ENCODE measurements at regions not wholly inside any gene's neighbourhood (a gene's known extent, or its start where the extent isn't known, plus 50 kb on each side); places are given as distances from the start of the nearest gene placed in this dataset.

DNA sequence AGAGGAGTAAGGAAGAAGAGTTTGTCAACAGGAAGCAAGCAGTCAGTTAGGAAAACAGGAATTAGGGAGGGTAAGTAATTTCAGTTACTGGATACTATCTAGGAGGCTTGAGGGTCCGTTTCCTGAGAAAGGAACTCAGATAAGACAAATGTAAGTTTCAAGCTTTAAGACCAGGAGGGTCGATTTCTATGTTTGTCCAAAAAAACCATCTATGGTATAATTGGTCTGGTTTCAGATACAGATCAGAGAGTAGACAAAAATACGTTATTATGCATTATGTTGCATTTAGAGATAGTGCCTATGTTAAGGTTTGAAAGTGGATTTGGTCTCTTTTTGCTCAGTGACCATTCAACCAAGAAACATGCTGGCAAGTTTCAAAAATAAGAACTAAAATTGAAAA lies 789.6 kb upstream of the PCDH20 start:
- H3K27me3 ChIP-seq (ENCODE audit: insufficient read depth) = no peaks in the 10 kb centered on the region
- peaks cover 8% of the 10 kb centered on the region; the same call in 2 of the 3 replicates for H3K36me3 Mint-ChIP-seq (ENCODE audit: low read depth)
- H3K36me3 ChIP-seq (ENCODE audit: insufficient read depth) = no peaks in the 10 kb centered on the region
- no peaks in the 10 kb centered on the region for H3K9me2 ChIP-seq (ENCODE audit: insufficient read depth)
- no peaks in the 10 kb centered on the region for H4K20me1 ChIP-seq (replicated peaks; ENCODE audit: insufficient read depth)
- peaks cover 13% of the 10 kb centered on the region; the same call in 2 of the 3 replicates for H3K9me3 Mint-ChIP-seq
- ATAC-seq (no peak), DNase-seq (ENCODE audit: low spot score) (no peak)
- H3K4me1 ChIP-seq (ENCODE audit: insufficient read depth) = peaks cover 8% of the 10 kb centered on the region; the same call in 1 of the 2 replicates
- H3K4me2 ChIP-seq = no peak overlapping the region
- H3K4me3 Mint-ChIP-seq = no peak overlapping the region
- peaks cover 8% of the 10 kb centered on the region; the same call in 2 of the 3 replicates for H3K4me1 Mint-ChIP-seq
- no peak overlapping the region for H3K27ac ChIP-seq (ENCODE audit: low read depth)
- H2AFZ ChIP-seq = no peak overlapping the region
- no peak for TF ChIP-seq ZNF114 (CRISPR knock-in tag; IDR thresholded peaks at IDR 0.05)
- no peak for TF ChIP-seq EZH2phosphoT487 (IDR thresholded peaks at IDR 0.05; ENCODE audit: unreplicated experiment)
- no peak for TF ChIP-seq NANOG (IDR thresholded peaks at IDR 0.05; ENCODE audit: borderline replicate concordance)
- no peak for TF ChIP-seq EZH2 (IDR thresholded peaks at IDR 0.05; ENCODE audit: low read depth, unreplicated experiment)
- TF ChIP-seq CREB1 (CRISPR knock-in tag; IDR thresholded peaks at IDR 0.05; ENCODE audit: low read depth) = no peak
- TF ChIP-seq POLR2AphosphoS5 (IDR thresholded peaks at IDR 0.05; ENCODE audit: low read depth) = no peak
- no peak for TF ChIP-seq ZNF331 (CRISPR knock-in tag; IDR thresholded peaks at IDR 0.05; ENCODE audit: low read depth)
- TF ChIP-seq STAT1 (IDR thresholded peaks at IDR 0.05; ENCODE audit: unreplicated experiment) = no peak
- no peak for TF ChIP-seq JUNB (IDR thresholded peaks at IDR 0.05; ENCODE audit: unreplicated experiment)
- H3K79me2 ChIP-seq (replicated peaks; ENCODE audit: insufficient read depth) = no peaks in the 10 kb centered on the region
- H3K4me3 ChIP-seq = no peak overlapping the region
- no peaks in the 10 kb centered on the region for H3F3A ChIP-seq (replicated peaks; ENCODE audit: low read depth)
- H3K27ac Mint-ChIP-seq = no peak overlapping the region
- no peaks in the 10 kb centered on the region for H3K27me3 Mint-ChIP-seq (ENCODE audit: insufficient read depth, low read depth, poor library complexity)

DNA sequence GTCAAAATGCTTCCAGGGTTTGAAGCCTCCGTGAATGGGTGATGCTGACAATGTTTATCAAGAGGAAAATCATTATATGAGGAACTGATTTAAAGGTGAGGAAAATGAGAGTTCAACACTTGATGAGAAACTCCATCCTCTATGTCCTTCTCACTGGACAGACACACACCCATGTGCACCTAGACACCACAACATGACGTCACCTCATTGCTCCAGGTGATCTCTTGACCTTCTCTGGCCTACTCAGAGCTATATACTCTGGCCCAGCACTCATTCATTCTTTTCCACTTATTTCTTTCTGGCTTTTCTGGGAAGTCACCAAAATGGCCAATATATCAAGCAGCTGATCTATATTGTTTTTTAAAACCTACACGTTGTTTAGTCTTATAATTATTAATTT lies 778.7 kb upstream of the PCDH20 start:
- no peaks in the 10 kb centered on the region for H3K9me3 Mint-ChIP-seq
- peaks cover 1% of the 10 kb centered on the region for H3K27me3 Mint-ChIP-seq (ENCODE audit: insufficient read depth, low read depth, poor library complexity)
- H3K4me1 Mint-ChIP-seq = no peaks in the 10 kb centered on the region
- TF ChIP-seq JUNB (IDR thresholded peaks at IDR 0.05; ENCODE audit: unreplicated experiment) (no peak), CREB1 (CRISPR knock-in tag; IDR thresholded peaks at IDR 0.05; ENCODE audit: low read depth) (no peak), EZH2phosphoT487 (IDR thresholded peaks at IDR 0.05; ENCODE audit: unreplicated experiment) (no peak), NANOG (IDR thresholded peaks at IDR 0.05; ENCODE audit: borderline replicate concordance) (no peak), ZNF114 (CRISPR knock-in tag; IDR thresholded peaks at IDR 0.05) (no peak), POLR2AphosphoS5 (IDR thresholded peaks at IDR 0.05; ENCODE audit: low read depth) (no peak), STAT1 (IDR thresholded peaks at IDR 0.05; ENCODE audit: unreplicated experiment) (no peak), EZH2 (IDR thresholded peaks at IDR 0.05; ENCODE audit: low read depth, unreplicated experiment) (no peak)
- TF ChIP-seq, protein P1, sequence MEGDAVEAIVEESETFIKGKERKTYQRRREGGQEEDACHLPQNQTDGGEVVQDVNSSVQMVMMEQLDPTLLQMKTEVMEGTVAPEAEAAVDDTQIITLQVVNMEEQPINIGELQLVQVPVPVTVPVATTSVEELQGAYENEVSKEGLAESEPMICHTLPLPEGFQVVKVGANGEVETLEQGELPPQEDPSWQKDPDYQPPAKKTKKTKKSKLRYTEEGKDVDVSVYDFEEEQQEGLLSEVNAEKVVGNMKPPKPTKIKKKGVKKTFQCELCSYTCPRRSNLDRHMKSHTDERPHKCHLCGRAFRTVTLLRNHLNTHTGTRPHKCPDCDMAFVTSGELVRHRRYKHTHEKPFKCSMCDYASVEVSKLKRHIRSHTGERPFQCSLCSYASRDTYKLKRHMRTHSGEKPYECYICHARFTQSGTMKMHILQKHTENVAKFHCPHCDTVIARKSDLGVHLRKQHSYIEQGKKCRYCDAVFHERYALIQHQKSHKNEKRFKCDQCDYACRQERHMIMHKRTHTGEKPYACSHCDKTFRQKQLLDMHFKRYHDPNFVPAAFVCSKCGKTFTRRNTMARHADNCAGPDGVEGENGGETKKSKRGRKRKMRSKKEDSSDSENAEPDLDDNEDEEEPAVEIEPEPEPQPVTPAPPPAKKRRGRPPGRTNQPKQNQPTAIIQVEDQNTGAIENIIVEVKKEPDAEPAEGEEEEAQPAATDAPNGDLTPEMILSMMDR (conservative IDR thresholded peaks at IDR 0.05; ENCODE audit: low read depth in 2 of 2) = no peak
- TF ChIP-seq, protein P2, sequence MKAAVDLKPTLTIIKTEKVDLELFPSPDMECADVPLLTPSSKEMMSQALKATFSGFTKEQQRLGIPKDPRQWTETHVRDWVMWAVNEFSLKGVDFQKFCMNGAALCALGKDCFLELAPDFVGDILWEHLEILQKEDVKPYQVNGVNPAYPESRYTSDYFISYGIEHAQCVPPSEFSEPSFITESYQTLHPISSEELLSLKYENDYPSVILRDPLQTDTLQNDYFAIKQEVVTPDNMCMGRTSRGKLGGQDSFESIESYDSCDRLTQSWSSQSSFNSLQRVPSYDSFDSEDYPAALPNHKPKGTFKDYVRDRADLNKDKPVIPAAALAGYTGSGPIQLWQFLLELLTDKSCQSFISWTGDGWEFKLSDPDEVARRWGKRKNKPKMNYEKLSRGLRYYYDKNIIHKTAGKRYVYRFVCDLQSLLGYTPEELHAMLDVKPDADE (IDR thresholded peaks at IDR 0.05) = no peak
- TF ChIP-seq, protein P3, sequence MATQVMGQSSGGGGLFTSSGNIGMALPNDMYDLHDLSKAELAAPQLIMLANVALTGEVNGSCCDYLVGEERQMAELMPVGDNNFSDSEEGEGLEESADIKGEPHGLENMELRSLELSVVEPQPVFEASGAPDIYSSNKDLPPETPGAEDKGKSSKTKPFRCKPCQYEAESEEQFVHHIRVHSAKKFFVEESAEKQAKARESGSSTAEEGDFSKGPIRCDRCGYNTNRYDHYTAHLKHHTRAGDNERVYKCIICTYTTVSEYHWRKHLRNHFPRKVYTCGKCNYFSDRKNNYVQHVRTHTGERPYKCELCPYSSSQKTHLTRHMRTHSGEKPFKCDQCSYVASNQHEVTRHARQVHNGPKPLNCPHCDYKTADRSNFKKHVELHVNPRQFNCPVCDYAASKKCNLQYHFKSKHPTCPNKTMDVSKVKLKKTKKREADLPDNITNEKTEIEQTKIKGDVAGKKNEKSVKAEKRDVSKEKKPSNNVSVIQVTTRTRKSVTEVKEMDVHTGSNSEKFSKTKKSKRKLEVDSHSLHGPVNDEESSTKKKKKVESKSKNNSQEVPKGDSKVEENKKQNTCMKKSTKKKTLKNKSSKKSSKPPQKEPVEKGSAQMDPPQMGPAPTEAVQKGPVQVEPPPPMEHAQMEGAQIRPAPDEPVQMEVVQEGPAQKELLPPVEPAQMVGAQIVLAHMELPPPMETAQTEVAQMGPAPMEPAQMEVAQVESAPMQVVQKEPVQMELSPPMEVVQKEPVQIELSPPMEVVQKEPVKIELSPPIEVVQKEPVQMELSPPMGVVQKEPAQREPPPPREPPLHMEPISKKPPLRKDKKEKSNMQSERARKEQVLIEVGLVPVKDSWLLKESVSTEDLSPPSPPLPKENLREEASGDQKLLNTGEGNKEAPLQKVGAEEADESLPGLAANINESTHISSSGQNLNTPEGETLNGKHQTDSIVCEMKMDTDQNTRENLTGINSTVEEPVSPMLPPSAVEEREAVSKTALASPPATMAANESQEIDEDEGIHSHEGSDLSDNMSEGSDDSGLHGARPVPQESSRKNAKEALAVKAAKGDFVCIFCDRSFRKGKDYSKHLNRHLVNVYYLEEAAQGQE (IDR thresholded peaks at IDR 0.05; ENCODE audit: unreplicated experiment) = no peak

More for the DNA sequence above, 778.7 kb upstream of the PCDH20 start:
- H3F3A ChIP-seq (replicated peaks; ENCODE audit: low read depth) = no peaks in the 10 kb centered on the region
- no peaks in the 10 kb centered on the region for H3K36me3 ChIP-seq (ENCODE audit: insufficient read depth)
- Mint-ChIP-seq H3K27ac (no peak overlapping the region), H3K36me3 (ENCODE audit: low read depth) (no peaks in the 10 kb centered on the region), H3K4me3 (no peak overlapping the region)
- no peaks in the 10 kb centered on the region for H3K4me1 ChIP-seq (ENCODE audit: insufficient read depth)
- no peaks in the 10 kb centered on the region for H3K79me2 ChIP-seq (replicated peaks; ENCODE audit: insufficient read depth)
- ATAC-seq (no peak), DNase-seq (ENCODE audit: low spot score) (no peak)
- H3K4me3 ChIP-seq = no peak overlapping the region
- no peak overlapping the region for H3K27ac ChIP-seq (ENCODE audit: low read depth)
- H3K9me2 ChIP-seq (ENCODE audit: insufficient read depth) = no peaks in the 10 kb centered on the region
- no peaks in the 10 kb centered on the region for H3K27me3 ChIP-seq (ENCODE audit: insufficient read depth)
- H3K4me2 ChIP-seq = no peak overlapping the region
- no peak overlapping the region for H2AFZ ChIP-seq
- no peaks in the 10 kb centered on the region for H4K20me1 ChIP-seq (replicated peaks; ENCODE audit: insufficient read depth)

Measured in GM23338 (cell line).